H9 (cell line): ENCODE measurements at regions not wholly inside any gene's neighbourhood (a gene's known extent, or its start where the extent isn't known, plus 50 kb on each side); places are given as distances from the start of the nearest gene placed in this dataset.

Source experiments
- DNase-seq: peaks from one replicate; pipeline ENCODE4 v3.0.0-alpha.2; 2017
- H2AFZ ChIP-seq: one replicate; pipeline ENCODE4 v1.6.1; 2013; ENCODE audit warnings: mild to moderate bottlenecking, low read length, control low read depth, moderate library complexity
- H2AK5ac ChIP-seq: 2 replicates; pipeline ENCODE4 v1.6.1; 2013; ENCODE audit warnings: low read length, control low read depth, mixed read lengths; ENCODE audit not compliant: insufficient read length
- H2BK120ac ChIP-seq: one replicate; pipeline ENCODE4 v1.6.1; 2013; ENCODE audit warnings: low read depth, mild to moderate bottlenecking, low read length, control low read depth, inconsistent platforms; ENCODE audit not compliant: poor library complexity, severe bottlenecking
- H2BK12ac ChIP-seq: 2 replicates; pipeline ENCODE4 v1.6.1; 2013; ENCODE audit warnings: low read length, control low read depth, mixed read lengths, low read depth; ENCODE audit not compliant: insufficient read length
- H2BK15ac ChIP-seq: 2 replicates; pipeline ENCODE4 v1.6.1; 2013; ENCODE audit warnings: low read depth, low read length, control low read depth
- H2BK20ac ChIP-seq: one replicate; pipeline ENCODE4 v1.6.1; 2013; ENCODE audit warnings: low read depth, mild to moderate bottlenecking, low read length, control low read depth, inconsistent platforms; ENCODE audit not compliant: poor library complexity, severe bottlenecking
- H2BK5ac ChIP-seq: 2 replicates; pipeline ENCODE4 v1.6.1; 2013; ENCODE audit warnings: low read length, control low read depth, mixed read lengths; ENCODE audit not compliant: insufficient read length
- H3K14ac ChIP-seq: 2 replicates; pipeline ENCODE4 v1.6.1; 2013; ENCODE audit warnings: low read length, control low read depth; ENCODE audit not compliant: insufficient read depth
- H3K18ac ChIP-seq: 2 replicates; pipeline ENCODE4 v1.6.1; 2013; ENCODE audit warnings: low read depth, mild to moderate bottlenecking, mixed read lengths, low read length, control low read depth; ENCODE audit not compliant: insufficient read length
- H3K23ac ChIP-seq: 2 replicates; pipeline ENCODE4 v1.6.1; 2013; ENCODE audit warnings: low read length, control low read depth, mixed read lengths, low read depth; ENCODE audit not compliant: insufficient read length
- H3K23me2 ChIP-seq: 2 replicates; pipeline ENCODE4 v1.6.1; 2013; ENCODE audit warnings: low read depth, mild to moderate bottlenecking, mixed read lengths, low read length, control low read depth; ENCODE audit not compliant: insufficient read length, poor library complexity, severe bottlenecking
- H3K27ac ChIP-seq: 2 replicates; pipeline ENCODE4 v1.5.1; 2013; ENCODE audit warnings: low read length, control low read depth, mixed read lengths, low read depth; ENCODE audit not compliant: insufficient read length
- H3K27me3 ChIP-seq: 2 replicates; pipeline ENCODE4 v1.6.1; 2013; ENCODE audit warnings: low read length, control low read depth, inconsistent platforms; ENCODE audit not compliant: insufficient read depth
- H3K4ac ChIP-seq: 2 replicates; pipeline ENCODE4 v1.6.1; 2013; ENCODE audit warnings: low read depth, mild to moderate bottlenecking, control low read depth, inconsistent platforms, low read length, moderate library complexity
- H3K4me1 ChIP-seq: 2 replicates; pipeline ENCODE4 v1.6.1; 2013; ENCODE audit warnings: low read length, control low read depth, inconsistent platforms; ENCODE audit not compliant: insufficient read depth
- H3K4me2 ChIP-seq: 2 replicates; pipeline ENCODE4 v1.6.1; 2013; ENCODE audit warnings: low read length, control low read depth, mixed read lengths; ENCODE audit not compliant: insufficient read length, insufficient read depth
- H3K56ac ChIP-seq: 2 replicates; pipeline ENCODE4 v1.6.1; 2013; ENCODE audit warnings: low read depth, mild to moderate bottlenecking, mixed read lengths, low read length, control low read depth; ENCODE audit not compliant: insufficient read length
- H3K79me1 ChIP-seq: 2 replicates; pipeline ENCODE4 v1.6.1; 2013; ENCODE audit warnings: low read depth, mild to moderate bottlenecking, moderate library complexity, low read length, control low read depth, inconsistent platforms; ENCODE audit not compliant: insufficient read depth, poor library complexity, severe bottlenecking
- H3K79me2 ChIP-seq: 2 replicates; pipeline ENCODE4 v1.6.1; 2013; ENCODE audit warnings: low read length, control low read depth, inconsistent platforms; ENCODE audit not compliant: insufficient read depth
- H3K9ac ChIP-seq: 2 replicates; pipeline ENCODE4 v1.6.1; 2013; ENCODE audit warnings: low read length, control low read depth, mixed read lengths; ENCODE audit not compliant: insufficient read length; ENCODE audit errors: extremely low read depth
- H3K9me3 ChIP-seq: one replicate; pipeline ENCODE4 v1.6.1; 2013; ENCODE audit warnings: low read depth, low read length, inconsistent platforms; ENCODE audit not compliant: control insufficient read depth
- H3T11ph ChIP-seq: one replicate; pipeline ENCODE4 v1.6.1; 2013; ENCODE audit warnings: mild to moderate bottlenecking, low read length, control low read depth, inconsistent platforms
- H4K20me1 ChIP-seq: one replicate; pipeline ENCODE4 v1.6.1; 2013; ENCODE audit not compliant: control insufficient read depth, insufficient read length, insufficient read depth
- H4K5ac ChIP-seq: 2 replicates; pipeline ENCODE4 v1.6.1; 2013; ENCODE audit warnings: low read depth, mild to moderate bottlenecking, mixed read lengths, low read length, control low read depth; ENCODE audit not compliant: insufficient read length
- H4K8ac ChIP-seq: replicated peaks from 2 replicates; pipeline ENCODE4 v1.6.1; 2013; ENCODE audit warnings: low read length, control low read depth, mixed read lengths, low read depth; ENCODE audit not compliant: insufficient read length
- H4K91ac ChIP-seq: 2 replicates; pipeline ENCODE4 v1.6.1; 2013; ENCODE audit warnings: low read depth, mild to moderate bottlenecking, moderate library complexity, mixed read lengths, low read length, control low read depth; ENCODE audit not compliant: insufficient read length
- H3K27ac Mint-ChIP-seq, 3 experiments: 2 replicates in 2 of 3; 3 replicates in 1 of 3; pipeline ENCODE4 v1.8.0; 2020 to 2021; ENCODE audit warnings: mixed read lengths in 3 of 3, mild to moderate bottlenecking in 1 of 3, moderate library complexity in 1 of 3
- H3K27me3 Mint-ChIP-seq: 2 replicates; pipeline ENCODE4 v1.8.0; 2021; ENCODE audit warnings: low read depth, mild to moderate bottlenecking, moderate library complexity, mixed read lengths
- H3K36me3 Mint-ChIP-seq, 3 experiments: 2 replicates in 2 of 3; 3 replicates in 1 of 3; pipeline ENCODE4 v1.8.0; 2020 to 2021; ENCODE audit warnings: low read depth in 3 of 3, mixed read lengths in 3 of 3; ENCODE audit not compliant: insufficient read depth in 1 of 3
- H3K4me1 Mint-ChIP-seq, 2 experiments: 2 replicates each; pipeline ENCODE4 v1.8.0; 2020; ENCODE audit warnings: mixed read lengths in 2 of 2
- H3K4me3 Mint-ChIP-seq, 2 experiments: 2 replicates in 1 of 2; 3 replicates in 1 of 2; pipeline ENCODE4 v1.8.0; 2020 to 2021; ENCODE audit warnings: mild to moderate bottlenecking in 2 of 2, mixed read lengths in 2 of 2, moderate library complexity in 1 of 2
- H3K9me3 Mint-ChIP-seq, 2 experiments: 2 replicates in 1 of 2; 3 replicates in 1 of 2; pipeline ENCODE4 v1.8.0; 2020; ENCODE audit warnings: mild to moderate bottlenecking in 2 of 2, mixed read lengths in 2 of 2, moderate library complexity in 1 of 2
- WGBS: extraction: QIAGEN DNeasy Blood & Tissue Kit; methylation state at CpG from one replicate; pipeline ENCODE4 v1.1.7; 2013; ENCODE audit warnings: missing lambda C conversion rate, low lambda C conversion rate, mixed read lengths; ENCODE audit not compliant: insufficient read length; ENCODE audit errors: extremely low coverage; 5-methylcytosine and 5-hydroxymethylcytosine counted together
- TF ChIP-seq, protein P1 (sequence below): fragments of 200-600 bp; sonication (generic); conservative IDR thresholded peaks from 3 replicates; pipeline ENCODE4 v1.8.0; 2021; ENCODE audit warnings: antibody characterized with exemption, mild to moderate bottlenecking

DNA sequence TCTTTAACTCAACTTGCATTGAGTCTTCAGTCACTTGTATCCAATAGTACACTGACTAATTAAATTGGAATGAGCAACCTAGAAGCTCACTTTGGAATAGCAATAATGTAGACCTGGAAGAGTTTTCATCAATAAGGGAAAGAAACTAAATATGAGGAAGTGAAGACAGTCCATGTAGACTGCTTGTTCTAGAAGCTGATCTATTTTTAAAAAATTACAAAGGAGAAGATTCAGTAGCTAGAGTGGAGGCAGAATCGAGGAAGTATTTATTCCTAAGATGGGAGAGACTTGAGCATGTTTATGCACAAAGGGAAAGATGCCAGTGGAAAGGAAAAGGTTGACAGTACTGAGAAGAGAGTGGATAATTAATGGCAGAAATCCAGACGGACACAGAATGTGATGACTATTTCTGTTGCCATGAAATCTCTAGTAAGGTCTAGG lies 156.3 kb upstream of the PDE3A start:
- no peak overlapping the region for H2AK5ac ChIP-seq
- peaks cover 16 to 17% of the 10 kb centered on the region in 2 experiments for H3K4me1 Mint-ChIP-seq
- no peak overlapping the region for H3K9ac ChIP-seq
- no peak overlapping the region for H3K27ac ChIP-seq
- no peak overlapping the region for H2BK15ac ChIP-seq
- no peak overlapping the region for H4K8ac ChIP-seq
- no peak overlapping the region for H3T11ph ChIP-seq
- no peaks in the 10 kb centered on the region for H3K9me3 Mint-ChIP-seq
- no peaks in the 10 kb centered on the region; the same call in 1 of the 2 replicates for H3K4me1 ChIP-seq
- H2BK120ac ChIP-seq, result no peak overlapping the region
- H4K20me1 ChIP-seq, result no peaks in the 10 kb centered on the region
- no peak overlapping the region for H4K5ac ChIP-seq
- no peaks in the 10 kb centered on the region for H3K23me2 ChIP-seq
- no peak overlapping the region for H3K4me3 Mint-ChIP-seq
- H2BK20ac ChIP-seq, result no peak overlapping the region
- H3K27me3 Mint-ChIP-seq, result no peaks in the 10 kb centered on the region
- H3K36me3 Mint-ChIP-seq, result no peaks in the 10 kb centered on the region
- no peak overlapping the region for H4K91ac ChIP-seq
- no peak overlapping the region for H3K14ac ChIP-seq
- H3K27me3 ChIP-seq, result no peaks in the 10 kb centered on the region
- no CpG with 5 or more reads among the region's 2 CpGs for whole genome bisulfite sequencing
- no peaks in the 10 kb centered on the region for H3K9me3 ChIP-seq
- no peak for DNase-seq
- no peak overlapping the region for H3K23ac ChIP-seq
- no peak overlapping the region for H3K18ac ChIP-seq
- H2BK5ac ChIP-seq, result no peak overlapping the region
- H3K56ac ChIP-seq, result no peak overlapping the region
- no peaks in the 10 kb centered on the region for H3K79me1 ChIP-seq
- H3K4me2 ChIP-seq, result no peak overlapping the region
- peak overlapping the region in 1 of 3 experiments; percentile 36; a peak in 1 of 7 replicates for H3K27ac Mint-ChIP-seq
- TF ChIP-seq, protein P1, sequence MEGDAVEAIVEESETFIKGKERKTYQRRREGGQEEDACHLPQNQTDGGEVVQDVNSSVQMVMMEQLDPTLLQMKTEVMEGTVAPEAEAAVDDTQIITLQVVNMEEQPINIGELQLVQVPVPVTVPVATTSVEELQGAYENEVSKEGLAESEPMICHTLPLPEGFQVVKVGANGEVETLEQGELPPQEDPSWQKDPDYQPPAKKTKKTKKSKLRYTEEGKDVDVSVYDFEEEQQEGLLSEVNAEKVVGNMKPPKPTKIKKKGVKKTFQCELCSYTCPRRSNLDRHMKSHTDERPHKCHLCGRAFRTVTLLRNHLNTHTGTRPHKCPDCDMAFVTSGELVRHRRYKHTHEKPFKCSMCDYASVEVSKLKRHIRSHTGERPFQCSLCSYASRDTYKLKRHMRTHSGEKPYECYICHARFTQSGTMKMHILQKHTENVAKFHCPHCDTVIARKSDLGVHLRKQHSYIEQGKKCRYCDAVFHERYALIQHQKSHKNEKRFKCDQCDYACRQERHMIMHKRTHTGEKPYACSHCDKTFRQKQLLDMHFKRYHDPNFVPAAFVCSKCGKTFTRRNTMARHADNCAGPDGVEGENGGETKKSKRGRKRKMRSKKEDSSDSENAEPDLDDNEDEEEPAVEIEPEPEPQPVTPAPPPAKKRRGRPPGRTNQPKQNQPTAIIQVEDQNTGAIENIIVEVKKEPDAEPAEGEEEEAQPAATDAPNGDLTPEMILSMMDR, result no peak
- no peak overlapping the region for H2AFZ ChIP-seq
- H3K79me2 ChIP-seq, result no peaks in the 10 kb centered on the region
- no peak overlapping the region for H2BK12ac ChIP-seq
- no peak overlapping the region for H3K4ac ChIP-seq
